Brain microvascular endothelial cell (primary cell): ENCODE measurements at regions not wholly inside any gene's neighbourhood (a gene's known extent, or its start where the extent isn't known, plus 50 kb on each side); places are given as distances from the start of the nearest gene placed in this dataset.

Experiments used
- DNase-seq: peaks from one replicate; pipeline ENCODE4 v3.0.0-alpha.2; 2020
- H3K27ac ChIP-seq: fragments of 250-450 bp; sonication (Bioruptor Pico); 2 replicates; pipeline ENCODE4 v1.5.1; 2020; ENCODE audit warnings: mild to moderate bottlenecking, moderate library complexity
- H3K27me3 ChIP-seq: fragments of 250-450 bp; sonication (Bioruptor Pico); replicated peaks from 2 replicates; pipeline ENCODE4 v1.5.1; 2020; ENCODE audit warnings: mild to moderate bottlenecking
- H3K36me3 ChIP-seq: fragments of 250-450 bp; sonication (Bioruptor Pico); replicated peaks from 2 replicates; pipeline ENCODE4 v1.5.1; 2020; ENCODE audit warnings: mild to moderate bottlenecking
- H3K4me3 ChIP-seq: 2 replicates; pipeline ENCODE4 v1.5.1; 2011; ENCODE audit warnings: low read depth, mild to moderate bottlenecking, control low read depth, low read length, moderate library complexity
- CTCF ChIP-seq: IDR thresholded peaks from 2 replicates; pipeline ENCODE4 v1.5.1; 2011; ENCODE audit warnings: low read depth, mild to moderate bottlenecking, moderate library complexity, low read length, control low read depth, inconsistent platforms; ENCODE audit errors: missing control alignments
- in situ Hi-C: cut with HindIII; loops from 2 replicates; pipeline ENCODE4 v1.10.0; 2017; ENCODE audit warnings: low sequenced_read_pairs, low pct_ligation_motif_present

- Histone ChIP-seq H3K27ac (no peak overlapping the region), H3K36me3 (no peaks in the 10 kb centered on the region), H3K4me3 (no peak overlapping the region), H3K27me3 (no peaks in the 10 kb centered on the region)
- no peak for DNase-seq
- in situ Hi-C loops = no loop called here
- no peak for TF ChIP-seq CTCF
Observed at GRCh38 chr22:34430386-34430785, 510.1 kb upstream of the LARGE1 start.

- Histone ChIP-seq H3K36me3 (no peaks in the 10 kb centered on the region), H3K27me3 (no peaks in the 10 kb centered on the region), H3K27ac (no peak overlapping the region), H3K4me3 (no peak overlapping the region)
- in situ Hi-C loops = no loop called here
- no peak for TF ChIP-seq CTCF
- DNase-seq = no peak
Observed at GRCh38 chr22:34434371-34434770, 514.1 kb upstream of the LARGE1 start.

GRCh38 chr22:34437140-34437539, 516.9 kb upstream of the LARGE1 start:
- no peak overlapping the region for H3K27ac ChIP-seq
- no peaks in the 10 kb centered on the region for H3K36me3 ChIP-seq
- no peak for TF ChIP-seq CTCF
- no peak overlapping the region for H3K4me3 ChIP-seq
- no peaks in the 10 kb centered on the region for H3K27me3 ChIP-seq
- in situ Hi-C loops = no loop called here
- DNase-seq = no peak

- Histone ChIP-seq H3K36me3 (no peaks in the 10 kb centered on the region), H3K27me3 (no peaks in the 10 kb centered on the region), H3K27ac (no peak overlapping the region), H3K4me3 (no peak overlapping the region)
- in situ Hi-C loops = no loop called here
- TF ChIP-seq CTCF = no peak
- no peak for DNase-seq
Observed at GRCh38 chr22:34454598-34454997, 534.3 kb upstream of the LARGE1 start.

GRCh38 chr22:34462795-34463194, 542.5 kb upstream of the LARGE1 start:
- in situ Hi-C loops = no loop called here
- Histone ChIP-seq H3K27ac (no peak overlapping the region), H3K4me3 (no peak overlapping the region), H3K27me3 (no peaks in the 10 kb centered on the region), H3K36me3 (no peaks in the 10 kb centered on the region)
- DNase-seq = no peak
- no peak for TF ChIP-seq CTCF

- H3K36me3 ChIP-seq = no peaks in the 10 kb centered on the region
- no peak overlapping the region for H3K27ac ChIP-seq
- DNase-seq = no peak
- H3K4me3 ChIP-seq = no peak overlapping the region
- TF ChIP-seq CTCF = no peak
- H3K27me3 ChIP-seq = no peaks in the 10 kb centered on the region
- in situ Hi-C loops = no loop called here
Observed at GRCh38 chr22:34475886-34476285, 555.6 kb upstream of the LARGE1 start.
